Erythroblast (primary cell): ENCODE measurements at regions not wholly inside any gene's neighbourhood (a gene's known extent, or its start where the extent isn't known, plus 50 kb on each side); places are given as distances from the start of the nearest gene placed in this dataset.

ENCODE experiments used
- DNase-seq, 2 experiments: peaks; one replicate each; lab custom pipeline; 2025; lab: John Stamatoyannopoulos, UW
- GATA1 ChIP-seq: IDR thresholded peaks from 2 replicates; pipeline ENCODE4 v1.6.1; 2011; ENCODE audit warnings: low read depth, mild to moderate bottlenecking, control low read depth, low read length, moderate library complexity
- POLR2A ChIP-seq: IDR thresholded peaks from 2 replicates; pipeline ENCODE4 v1.6.1; 2011; ENCODE audit warnings: mild to moderate bottlenecking, low read length

GRCh38 chr4:97309121-97309520 lies 834.2 kb downstream of the STPG2 start:
- TF ChIP-seq POLR2A (no peak), GATA1 (no peak)
- no peak for DNase-seq

DNA sequence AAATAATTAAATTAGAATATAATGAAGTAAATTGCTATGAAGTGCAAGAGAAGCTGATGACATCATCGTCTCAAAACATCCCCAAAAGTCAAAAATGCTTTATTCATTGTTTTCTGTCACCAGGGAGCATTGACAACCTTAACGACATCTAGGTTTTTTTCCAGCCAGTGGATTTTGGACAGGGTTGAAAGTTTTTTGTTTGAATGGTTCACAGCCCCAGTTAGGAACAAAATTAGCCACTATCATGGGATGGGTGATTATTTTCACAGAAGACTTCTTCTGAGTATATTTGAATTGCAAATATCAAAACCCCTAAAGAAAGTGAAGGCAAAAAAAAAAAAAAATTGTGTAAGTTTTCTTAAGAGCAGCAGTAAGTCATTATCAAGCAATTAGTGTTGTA lies 826.1 kb downstream of the STPG2 start:
- DNase-seq = no peak
- TF ChIP-seq GATA1 = no peak
- no peak for TF ChIP-seq POLR2A

DNA sequence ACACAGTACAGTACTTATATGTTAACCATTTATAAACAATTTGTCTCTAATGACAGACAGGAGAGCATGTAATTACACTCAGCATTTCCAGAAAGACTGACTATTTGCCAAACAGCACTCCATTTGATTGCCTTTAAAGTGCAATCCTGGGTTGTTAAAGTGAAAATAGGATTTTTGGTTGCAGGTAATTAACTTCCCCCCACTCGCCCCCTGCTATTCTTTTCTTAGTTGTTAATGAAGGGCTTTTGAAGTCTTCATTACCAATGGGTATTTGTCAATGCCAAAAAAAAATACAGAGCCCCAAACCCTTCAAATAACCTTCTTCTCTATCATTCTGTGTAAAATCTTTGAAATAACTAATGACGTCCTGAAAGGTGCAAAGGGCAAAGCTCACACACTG lies 825.6 kb downstream of the STPG2 start:
- no peak for DNase-seq
- TF ChIP-seq POLR2A (no peak), GATA1 (no peak)

GRCh38 chr4:97325751-97326150 lies 817.5 kb downstream of the STPG2 start:
- DNase-seq = peak; percentile 6 to 36

DNA sequence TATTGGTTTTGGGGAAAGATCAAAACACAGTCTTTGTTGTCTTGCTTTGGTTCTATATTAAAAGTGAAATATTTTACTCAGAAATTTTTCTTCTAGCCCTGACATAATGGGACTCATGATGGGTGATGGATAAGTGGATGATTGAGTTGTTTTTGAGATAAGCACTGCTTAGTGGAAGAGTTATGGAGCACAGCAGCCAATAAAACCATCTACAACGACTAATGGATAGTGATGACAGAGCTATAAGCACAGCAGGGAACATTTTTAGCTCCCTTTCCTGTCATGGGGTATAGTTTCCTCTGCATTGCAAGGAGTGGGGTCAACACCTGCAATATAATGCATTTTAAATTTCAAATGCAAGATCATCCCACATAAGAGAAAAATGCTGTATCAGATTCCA lies 812.4 kb downstream of the STPG2 start:
- DNase-seq = no peak
- no peak for TF ChIP-seq POLR2A
- no peak for TF ChIP-seq GATA1

- TF ChIP-seq GATA1 = no peak
- TF ChIP-seq POLR2A = no peak
- DNase-seq = no peak
These were observed 808.9 kb downstream of the STPG2 start for GRCh38 chr4:97334348-97334747.

- DNase-seq = no peak
- TF ChIP-seq GATA1 = no peak
- TF ChIP-seq POLR2A = no peak
These were observed 793.6 kb downstream of the STPG2 start for GRCh38 chr4:97349468-97350186.

GRCh38 chr4:97353876-97354275 lies 789.4 kb downstream of the STPG2 start:
- TF ChIP-seq POLR2A = no peak
- no peak for TF ChIP-seq GATA1
- no peak for DNase-seq

- no peak for DNase-seq
- TF ChIP-seq POLR2A (no peak), GATA1 (no peak)
These were observed 783.5 kb downstream of the STPG2 start for GRCh38 chr4:97359826-97360225.

- TF ChIP-seq GATA1 = no peak
- no peak for TF ChIP-seq POLR2A
- no peak for DNase-seq
These were observed 782.5 kb downstream of the STPG2 start for GRCh38 chr4:97360733-97361132.

DNA sequence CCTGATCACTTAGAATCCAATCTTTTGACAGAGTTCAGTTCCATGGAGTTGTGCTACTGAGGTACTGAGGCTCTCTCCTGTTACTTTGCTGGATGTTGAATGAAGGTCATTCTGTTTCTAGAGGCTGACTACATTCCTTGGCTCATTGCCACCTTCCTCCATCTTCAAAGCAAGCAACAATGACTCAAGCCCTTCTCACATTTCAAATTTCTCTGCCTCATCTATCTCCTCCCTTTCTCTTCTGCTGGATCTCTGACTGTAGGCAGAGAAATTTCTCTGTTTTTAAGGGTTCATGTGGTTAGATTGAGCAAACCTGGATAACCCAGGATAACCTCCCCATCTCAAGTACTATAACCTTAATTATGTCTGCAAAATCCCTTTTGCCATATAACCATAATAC lies 775.4 kb downstream of the STPG2 start:
- DNase-seq = peak in 1 of 2 experiments; percentile 2
- no peak for TF ChIP-seq GATA1
- TF ChIP-seq POLR2A = no peak

GRCh38 chr4:97370568-97370967 lies 772.7 kb downstream of the STPG2 start:
- no peak for TF ChIP-seq GATA1
- no peak for TF ChIP-seq POLR2A
- DNase-seq = no peak

DNA sequence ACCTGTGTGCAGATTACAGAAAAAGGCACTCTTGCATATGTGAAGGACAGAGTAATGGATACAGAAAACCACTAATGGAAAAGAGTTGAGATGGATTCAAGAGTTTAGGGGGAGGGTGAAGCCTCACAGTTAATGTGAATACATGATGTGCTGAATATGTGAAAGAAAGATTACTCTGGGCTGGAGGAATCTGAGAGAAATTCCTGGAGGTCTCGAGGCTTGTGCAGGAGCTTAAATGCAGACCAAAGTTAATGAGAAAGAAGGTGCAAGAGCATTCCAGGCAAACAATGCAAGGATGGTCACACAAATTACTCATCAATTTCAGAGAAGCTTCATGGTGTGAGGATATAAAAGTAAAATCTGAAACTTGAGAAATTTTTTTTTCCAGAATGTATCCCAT lies 768.8 kb downstream of the STPG2 start:
- DNase-seq = no peak
- no peak for TF ChIP-seq GATA1
- TF ChIP-seq POLR2A = no peak

- TF ChIP-seq GATA1 = no peak
- no peak for TF ChIP-seq POLR2A
- no peak for DNase-seq
These were observed 756.3 kb downstream of the STPG2 start for GRCh38 chr4:97386969-97387368.

GRCh38 chr4:97394653-97395052 lies 748.6 kb downstream of the STPG2 start:
- DNase-seq = no peak
- TF ChIP-seq POLR2A (no peak), GATA1 (no peak)

- DNase-seq = no peak
- no peak for TF ChIP-seq GATA1
- no peak for TF ChIP-seq POLR2A
These were observed 747.2 kb downstream of the STPG2 start for GRCh38 chr4:97396097-97396496.
